Hepatocyte (in vitro differentiated cells): ENCODE measurements at regions not wholly inside any gene's neighbourhood (a gene's known extent, or its start where the extent isn't known, plus 50 kb on each side); places are given as distances from the start of the nearest gene placed in this dataset.

Experiments used
- EZH2 ChIP-seq: fragments of 200-600 bp; sonication (generic); IDR thresholded peaks from 2 replicates; pipeline ENCODE4 v1.6.1; 2016; ENCODE audit warnings: antibody characterized with exemption, mild to moderate bottlenecking, borderline replicate concordance
- TF ChIP-seq, protein P1 (sequence below): fragments of 200-600 bp; sonication (generic); IDR thresholded peaks from 2 replicates; pipeline ENCODE4 v1.5.1; 2016; ENCODE audit warnings: antibody characterized with exemption, mild to moderate bottlenecking; ENCODE audit not compliant: poor library complexity

DNA sequence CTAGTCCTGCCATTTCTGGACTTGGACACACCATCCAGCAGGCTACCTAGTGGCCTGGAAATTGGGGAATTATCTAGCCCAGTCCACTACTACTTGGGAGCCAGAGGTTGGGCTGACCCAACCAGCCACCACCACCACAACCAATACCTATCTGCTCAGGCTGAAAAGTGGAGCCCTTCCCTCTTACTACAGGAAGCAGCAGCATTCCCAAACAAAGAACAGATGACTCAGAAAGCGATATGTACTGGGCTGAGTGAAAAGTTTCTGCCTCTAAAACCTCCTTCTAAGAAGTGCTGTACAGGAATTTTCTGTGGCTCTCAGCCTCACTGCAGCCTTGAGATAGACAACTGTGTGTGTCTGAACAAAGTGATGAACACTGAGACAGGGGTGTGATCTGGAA is 279.4 kb downstream of the CDH10 start:
- TF ChIP-seq, protein P1, sequence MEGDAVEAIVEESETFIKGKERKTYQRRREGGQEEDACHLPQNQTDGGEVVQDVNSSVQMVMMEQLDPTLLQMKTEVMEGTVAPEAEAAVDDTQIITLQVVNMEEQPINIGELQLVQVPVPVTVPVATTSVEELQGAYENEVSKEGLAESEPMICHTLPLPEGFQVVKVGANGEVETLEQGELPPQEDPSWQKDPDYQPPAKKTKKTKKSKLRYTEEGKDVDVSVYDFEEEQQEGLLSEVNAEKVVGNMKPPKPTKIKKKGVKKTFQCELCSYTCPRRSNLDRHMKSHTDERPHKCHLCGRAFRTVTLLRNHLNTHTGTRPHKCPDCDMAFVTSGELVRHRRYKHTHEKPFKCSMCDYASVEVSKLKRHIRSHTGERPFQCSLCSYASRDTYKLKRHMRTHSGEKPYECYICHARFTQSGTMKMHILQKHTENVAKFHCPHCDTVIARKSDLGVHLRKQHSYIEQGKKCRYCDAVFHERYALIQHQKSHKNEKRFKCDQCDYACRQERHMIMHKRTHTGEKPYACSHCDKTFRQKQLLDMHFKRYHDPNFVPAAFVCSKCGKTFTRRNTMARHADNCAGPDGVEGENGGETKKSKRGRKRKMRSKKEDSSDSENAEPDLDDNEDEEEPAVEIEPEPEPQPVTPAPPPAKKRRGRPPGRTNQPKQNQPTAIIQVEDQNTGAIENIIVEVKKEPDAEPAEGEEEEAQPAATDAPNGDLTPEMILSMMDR, result no peak
- TF ChIP-seq EZH2, result no peak
